Hematopoietic multipotent progenitor cell treated with erythropoietin and hydrocortisone succinate and interleukin-3 and kit ligand, for 6 days (in vitro differentiated cells): ENCODE measurements at regions not wholly inside any gene's neighbourhood (a gene's known extent, or its start where the extent isn't known, plus 50 kb on each side); places are given as distances from the start of the nearest gene placed in this dataset.
A peak's percentile ranks its signal among the peaks of the same experiment; 100 is the strongest.

Source experiments
- DNase-seq: peaks from one replicate; pipeline ENCODE4 v3.0.0-alpha.2; 2015

GRCh38 chr1:38126970-38127369 lies 80.4 kb upstream of the POU3F1 start:
- DNase-seq: no peak

GRCh38 chr1:38125837-38126520 lies 79.4 kb upstream of the POU3F1 start:
- DNase-seq: no peak

GRCh38 chr1:38125016-38125415 lies 78.4 kb upstream of the POU3F1 start:
- no peak for DNase-seq

- DNase-seq: no peak
Measured at GRCh38 chr1:38123356-38124135, 77.0 kb upstream of the POU3F1 start.

- no peak for DNase-seq
Measured at GRCh38 chr1:38121231-38121680, 74.7 kb upstream of the POU3F1 start.

- no peak for DNase-seq
Measured at GRCh38 chr1:38120552-38121230, 74.1 kb upstream of the POU3F1 start.

- no peak for DNase-seq
Measured at GRCh38 chr1:38118976-38119375, 72.4 kb upstream of the POU3F1 start.

- DNase-seq: no peak
Measured at GRCh38 chr1:38117444-38117887, 70.9 kb upstream of the POU3F1 start.

- DNase-seq: no peak
Measured at GRCh38 chr1:38115682-38116202, 69.1 kb upstream of the POU3F1 start.

GRCh38 chr1:38115226-38115625 lies 68.6 kb upstream of the POU3F1 start:
- DNase-seq: no peak

GRCh38 chr1:38114241-38115026 lies 67.8 kb upstream of the POU3F1 start:
- DNase-seq: peak; percentile 40

- no peak for DNase-seq
Measured at GRCh38 chr1:38113159-38113666, 66.6 kb upstream of the POU3F1 start.

GRCh38 chr1:38111589-38111988 lies 65.0 kb upstream of the POU3F1 start:
- no peak for DNase-seq

- no peak for DNase-seq
Measured at GRCh38 chr1:38105267-38105666, 58.7 kb upstream of the POU3F1 start.

- no peak for DNase-seq
Measured at GRCh38 chr1:38102636-38103035, 56.0 kb upstream of the POU3F1 start.

GRCh38 chr1:38101037-38101785 lies 54.6 kb upstream of the POU3F1 start:
- DNase-seq: no peak

GRCh38 chr1:38098101-38098847 lies 51.7 kb upstream of the POU3F1 start:
- DNase-seq: no peak

- no peak for DNase-seq
Measured at GRCh38 chr1:38097284-38097898, 50.8 kb upstream of the POU3F1 start.
